EL (cell line): ENCODE measurements at regions not wholly inside any gene's neighbourhood (a gene's known extent, or its start where the extent isn't known, plus 50 kb on each side); places are given as distances from the start of the nearest gene placed in this dataset.
"Not testable (repeated sequence)": the region's sequence is repeated elsewhere in the genome, so short reads cannot be mapped to it uniquely, and the experiment has no call there.

Experiments used
- DNase-seq: peaks from one replicate; pipeline ENCODE4 v3.0.0-alpha.2; 2016

GRCh38 chr5:102617191-102618187 is 118.7 kb upstream of the SLCO6A1 start:
- no peak for DNase-seq

- DNase-seq: no peak
Observed at GRCh38 chr5:102622262-102622661, 123.5 kb upstream of the SLCO6A1 start.

- DNase-seq: no peak
Observed at GRCh38 chr5:102623329-102624065, 124.7 kb upstream of the SLCO6A1 start.

GRCh38 chr5:102624405-102624804 is 125.6 kb upstream of the SLCO6A1 start:
- no peak for DNase-seq

GRCh38 chr5:102625468-102625867 is 126.7 kb upstream of the SLCO6A1 start:
- DNase-seq: no peak

- no peak for DNase-seq
Observed at GRCh38 chr5:102625928-102626327, 127.1 kb upstream of the SLCO6A1 start.

GRCh38 chr5:102627315-102627714 is 127.8 kb upstream of the PAM start:
- peak; percentile 74 for DNase-seq

GRCh38 chr5:102628441-102629175 is 126.5 kb upstream of the PAM start:
- peak; percentile 74 for DNase-seq

- DNase-seq: no peak
Observed at GRCh38 chr5:102629827-102630605, 125.1 kb upstream of the PAM start.

GRCh38 chr5:102635399-102635798 is 119.7 kb upstream of the PAM start:
- DNase-seq: not testable (repeated sequence)

GRCh38 chr5:102638316-102638715 is 116.8 kb upstream of the PAM start:
- DNase-seq: no peak

GRCh38 chr5:102638912-102639652 is 116.0 kb upstream of the PAM start:
- DNase-seq: no peak

- peak; percentile 39 for DNase-seq
Observed at GRCh38 chr5:102649731-102650130, 105.4 kb upstream of the PAM start.

GRCh38 chr5:102651466-102651865 is 103.6 kb upstream of the PAM start:
- peak; percentile 32 for DNase-seq

- DNase-seq: no peak
Observed at GRCh38 chr5:102654559-102655349, 100.4 kb upstream of the PAM start.

- DNase-seq: no peak
Observed at GRCh38 chr5:102659151-102659550, 96.0 kb upstream of the PAM start.

- DNase-seq: no peak
Observed at GRCh38 chr5:102660111-102660510, 95.0 kb upstream of the PAM start.

GRCh38 chr5:102663749-102664530 is 91.2 kb upstream of the PAM start:
- DNase-seq: peak; percentile 31

GRCh38 chr5:102664616-102665335 is 90.3 kb upstream of the PAM start:
- DNase-seq: no peak
